ENCODE measurements at regions not wholly inside any gene's neighbourhood (a gene's known extent, or its start where the extent isn't known, plus 50 kb on each side); places are given as distances from the start of the nearest gene placed in this dataset.
A peak's percentile ranks its signal among the peaks of the same experiment; 100 is the strongest.

- Histone ChIP-seq H2AFZ (ENCODE audit: low read length) (no peak overlapping the region), H3K27me3 (ENCODE audit: low read length) (no peaks in the 10 kb centered on the region), H3K79me2 (ENCODE audit: low read length) (no peaks in the 10 kb centered on the region), H3K9me3 (ENCODE audit: low read length) (no peaks in the 10 kb centered on the region), H3K9me2 (replicated peaks; ENCODE audit: low read length) (no peaks in the 10 kb centered on the region), H3K36me3 (ENCODE audit: low read depth, low read length) (no peaks in the 10 kb centered on the region), H3F3A (ENCODE audit: low read length, unreplicated experiment) (no peaks in the 10 kb centered on the region), H3K9ac (ENCODE audit: low read length) (no peak overlapping the region), H3K4me3 (ENCODE audit: low read length) (no peak overlapping the region), H3K4me2 (ENCODE audit: low read length) (no peak overlapping the region), H4K20me1 (ENCODE audit: low read length) (no peaks in the 10 kb centered on the region), H3K4me1 (ENCODE audit: insufficient read depth, low read length) (peaks cover 8% of the 10 kb centered on the region), H3K27ac (ENCODE audit: low read length) (no peak overlapping the region)
- ChIA-PET CTCF (no interaction called here), POLR2A (ENCODE audit: unreplicated experiment) (no interaction called here)
- DNase-seq (no peak), ATAC-seq (no peak)
- BruUV-seq (replicated peaks), result no TSS peak
- TF ChIP-seq, protein P1, sequence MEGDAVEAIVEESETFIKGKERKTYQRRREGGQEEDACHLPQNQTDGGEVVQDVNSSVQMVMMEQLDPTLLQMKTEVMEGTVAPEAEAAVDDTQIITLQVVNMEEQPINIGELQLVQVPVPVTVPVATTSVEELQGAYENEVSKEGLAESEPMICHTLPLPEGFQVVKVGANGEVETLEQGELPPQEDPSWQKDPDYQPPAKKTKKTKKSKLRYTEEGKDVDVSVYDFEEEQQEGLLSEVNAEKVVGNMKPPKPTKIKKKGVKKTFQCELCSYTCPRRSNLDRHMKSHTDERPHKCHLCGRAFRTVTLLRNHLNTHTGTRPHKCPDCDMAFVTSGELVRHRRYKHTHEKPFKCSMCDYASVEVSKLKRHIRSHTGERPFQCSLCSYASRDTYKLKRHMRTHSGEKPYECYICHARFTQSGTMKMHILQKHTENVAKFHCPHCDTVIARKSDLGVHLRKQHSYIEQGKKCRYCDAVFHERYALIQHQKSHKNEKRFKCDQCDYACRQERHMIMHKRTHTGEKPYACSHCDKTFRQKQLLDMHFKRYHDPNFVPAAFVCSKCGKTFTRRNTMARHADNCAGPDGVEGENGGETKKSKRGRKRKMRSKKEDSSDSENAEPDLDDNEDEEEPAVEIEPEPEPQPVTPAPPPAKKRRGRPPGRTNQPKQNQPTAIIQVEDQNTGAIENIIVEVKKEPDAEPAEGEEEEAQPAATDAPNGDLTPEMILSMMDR (conservative IDR thresholded peaks at IDR 0.05; ENCODE audit: low read depth, low read length), result no peak
- TF ChIP-seq EZH2 (IDR thresholded peaks at IDR 0.05; ENCODE audit: low read length, unreplicated experiment) (no peak), EZH2phosphoT487 (IDR thresholded peaks at IDR 0.05; ENCODE audit: borderline replicate concordance, low read length) (no peak)
- intact Hi-C loops (cut with micrococcal nuclease), result no loop called here
Observed at GRCh38 chr7:84261509-84261908, 66.9 kb upstream of the SEMA3A start.

- ATAC-seq, result no peak
- no peak overlapping the region for H3K9ac ChIP-seq (ENCODE audit: low read length)
- H4K20me1 ChIP-seq (ENCODE audit: low read length), result no peaks in the 10 kb centered on the region
- no peaks in the 10 kb centered on the region for H3K79me2 ChIP-seq (ENCODE audit: low read length)
- H3K9me2 ChIP-seq (replicated peaks; ENCODE audit: low read length), result no peaks in the 10 kb centered on the region
- BruUV-seq (replicated peaks), result no TSS peak
- TF ChIP-seq EZH2 (IDR thresholded peaks at IDR 0.05; ENCODE audit: low read length, unreplicated experiment), result no peak
- TF ChIP-seq EZH2phosphoT487 (IDR thresholded peaks at IDR 0.05; ENCODE audit: borderline replicate concordance, low read length), result no peak
- TF ChIP-seq, protein P1 (conservative IDR thresholded peaks at IDR 0.05; ENCODE audit: low read depth, low read length), result no peak
- intact Hi-C loops (cut with micrococcal nuclease), result no loop called here
- ChIA-PET CTCF (no interaction called here), POLR2A (ENCODE audit: unreplicated experiment) (no interaction called here)
- H3K4me1 ChIP-seq (ENCODE audit: insufficient read depth, low read length), result no peaks in the 10 kb centered on the region
- no peaks in the 10 kb centered on the region for H3K36me3 ChIP-seq (ENCODE audit: low read depth, low read length)
- no peak overlapping the region for H3K4me2 ChIP-seq (ENCODE audit: low read length)
- H3K27me3 ChIP-seq (ENCODE audit: low read length), result no peaks in the 10 kb centered on the region
- no peak overlapping the region for H3K27ac ChIP-seq (ENCODE audit: low read length)
- DNase-seq, result peak; percentile 20
- H2AFZ ChIP-seq (ENCODE audit: low read length), result no peak overlapping the region
- H3K9me3 ChIP-seq (ENCODE audit: low read length), result no peaks in the 10 kb centered on the region
- H3F3A ChIP-seq (ENCODE audit: low read length, unreplicated experiment), result no peaks in the 10 kb centered on the region
- H3K4me3 ChIP-seq (ENCODE audit: low read length), result no peak overlapping the region
Observed at GRCh38 chr7:84258628-84259027, 64.0 kb upstream of the SEMA3A start.

- Histone ChIP-seq H3K4me3 (ENCODE audit: low read length) (no peak overlapping the region), H4K20me1 (ENCODE audit: low read length) (no peaks in the 10 kb centered on the region), H3K4me1 (ENCODE audit: insufficient read depth, low read length) (peaks cover 8% of the 10 kb centered on the region), H3K27me3 (ENCODE audit: low read length) (no peaks in the 10 kb centered on the region), H3K9me2 (replicated peaks; ENCODE audit: low read length) (no peaks in the 10 kb centered on the region), H3K27ac (ENCODE audit: low read length) (no peak overlapping the region), H3K4me2 (ENCODE audit: low read length) (no peak overlapping the region), H3F3A (ENCODE audit: low read length, unreplicated experiment) (no peaks in the 10 kb centered on the region), H3K9me3 (ENCODE audit: low read length) (no peaks in the 10 kb centered on the region), H3K79me2 (ENCODE audit: low read length) (no peaks in the 10 kb centered on the region), H3K9ac (ENCODE audit: low read length) (no peak overlapping the region), H3K36me3 (ENCODE audit: low read depth, low read length) (no peaks in the 10 kb centered on the region), H2AFZ (ENCODE audit: low read length) (no peak overlapping the region)
- intact Hi-C loops (cut with micrococcal nuclease), result no loop called here
- POLR2A ChIA-PET (ENCODE audit: unreplicated experiment), result no interaction called here
- BruUV-seq (replicated peaks), result no TSS peak
- ATAC-seq, result no peak
- no peak for DNase-seq
- CTCF ChIA-PET, result no interaction called here
- TF ChIP-seq EZH2 (IDR thresholded peaks at IDR 0.05; ENCODE audit: low read length, unreplicated experiment) (no peak), EZH2phosphoT487 (IDR thresholded peaks at IDR 0.05; ENCODE audit: borderline replicate concordance, low read length) (no peak)
- TF ChIP-seq, protein P1 (conservative IDR thresholded peaks at IDR 0.05; ENCODE audit: low read depth, low read length), result no peak
Observed at GRCh38 chr7:84256571-84256971, 62.0 kb upstream of the SEMA3A start.

Data from PC-3 (cell line).